Dermis microvascular lymphatic vessel endothelial cell (primary cell): ENCODE measurements at regions not wholly inside any gene's neighbourhood (a gene's known extent, or its start where the extent isn't known, plus 50 kb on each side); places are given as distances from the start of the nearest gene placed in this dataset.

ENCODE experiments used
- DNase-seq, 2 donors: peaks; one replicate each; pipeline versions ENCODE4 v3.0.0 to v3.0.0-alpha.2; 2010; ENCODE audit warnings: low read depth in 2 of 2

DNA sequence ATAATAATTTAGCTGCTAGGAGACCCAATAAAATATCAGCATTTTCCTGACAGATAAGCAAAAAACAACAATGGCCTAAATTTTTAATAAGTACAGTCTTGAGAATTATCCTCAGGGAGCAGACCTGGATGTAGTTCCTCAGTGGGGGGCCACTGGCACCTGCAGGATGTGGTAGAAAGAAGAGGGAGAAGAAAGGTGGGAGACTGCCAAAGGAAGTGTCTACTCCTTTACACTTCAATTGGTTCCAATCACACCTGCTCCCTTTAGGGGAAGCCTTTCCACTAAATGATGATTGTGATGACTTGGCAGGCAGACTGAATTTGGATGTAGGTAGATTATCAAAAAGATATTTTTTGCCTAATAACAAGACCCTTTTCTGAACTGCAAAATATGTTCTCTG lies 353.0 kb upstream of the SATB1 start:
- DNase-seq, result no peak

DNA sequence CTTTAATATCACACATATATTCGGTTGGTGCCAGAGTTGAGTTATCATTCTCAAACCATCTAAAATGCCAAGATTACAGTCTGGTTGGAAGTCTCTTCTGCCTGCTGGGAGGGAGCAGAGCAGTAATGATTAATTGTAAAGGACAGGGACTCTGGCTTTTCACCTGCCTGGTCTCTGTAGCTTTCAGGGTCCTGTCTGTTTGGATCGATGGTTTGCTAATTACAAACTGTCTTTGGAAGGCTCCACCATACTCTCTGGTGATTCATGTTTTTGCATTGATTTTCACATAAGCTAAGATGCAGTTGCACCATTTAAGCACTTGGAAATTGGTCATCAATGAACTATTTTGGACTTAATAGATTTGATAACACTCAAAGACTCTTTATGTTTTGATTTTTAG lies 350.4 kb upstream of the SATB1 start:
- no peak for DNase-seq

DNA sequence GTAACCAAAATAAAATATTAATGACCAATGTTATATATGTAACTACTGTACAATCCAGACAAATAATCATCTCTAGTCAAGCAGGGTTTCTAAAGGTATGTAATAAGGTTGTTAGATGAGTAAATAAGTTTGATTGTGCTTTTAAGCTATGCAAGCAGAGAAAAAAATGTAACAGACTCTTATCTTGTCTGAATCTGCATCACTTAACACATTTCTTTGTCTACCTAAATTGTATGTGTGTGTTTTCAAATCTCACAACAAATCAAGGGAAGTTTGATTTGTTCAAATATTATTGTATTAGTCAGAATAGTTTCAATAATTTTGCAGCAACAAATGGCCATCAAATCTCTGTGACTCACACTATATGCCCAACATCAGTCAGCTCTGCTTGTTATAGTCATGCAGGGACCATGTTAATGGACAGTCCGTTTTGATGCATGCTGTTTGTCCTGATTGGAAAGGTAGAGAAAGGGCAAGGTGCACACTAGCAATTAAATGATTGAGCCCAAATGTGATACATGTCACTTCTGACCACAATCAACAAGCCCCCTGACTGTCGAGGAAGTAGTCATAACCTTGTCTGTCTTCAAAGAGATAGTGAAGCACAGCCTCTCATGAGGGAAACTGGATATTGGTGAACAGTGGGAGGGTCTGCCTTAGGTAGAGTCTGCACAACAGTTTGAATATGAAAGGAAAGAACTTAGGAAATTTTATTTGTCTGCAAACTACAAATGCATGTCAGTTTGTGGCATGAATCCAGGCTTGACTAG lies 349.4 kb upstream of the SATB1 start:
- no peak for DNase-seq

- no peak for DNase-seq
Measured at GRCh38 chr3:18772699-18773305, 347.7 kb upstream of the SATB1 start.

DNA sequence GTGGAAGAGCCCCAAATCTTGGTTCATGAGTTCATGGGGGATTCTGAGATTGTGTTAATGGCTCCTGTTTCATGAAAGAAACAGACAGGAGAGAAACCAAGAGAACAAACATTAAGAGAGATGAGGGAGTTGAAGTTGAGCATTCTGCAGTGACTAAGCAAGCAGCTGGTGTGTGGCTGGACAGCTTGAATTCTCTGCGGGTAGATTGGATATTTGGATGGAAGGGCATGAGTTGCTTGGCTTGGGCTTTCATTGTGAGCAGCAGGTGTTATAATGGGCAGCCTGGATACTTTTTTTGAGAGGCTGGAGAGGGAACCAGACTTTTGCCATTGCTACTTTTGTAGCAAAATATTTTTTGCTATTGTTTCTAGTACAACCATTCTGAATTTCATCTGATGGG lies 346.8 kb upstream of the SATB1 start:
- no peak for DNase-seq

DNA sequence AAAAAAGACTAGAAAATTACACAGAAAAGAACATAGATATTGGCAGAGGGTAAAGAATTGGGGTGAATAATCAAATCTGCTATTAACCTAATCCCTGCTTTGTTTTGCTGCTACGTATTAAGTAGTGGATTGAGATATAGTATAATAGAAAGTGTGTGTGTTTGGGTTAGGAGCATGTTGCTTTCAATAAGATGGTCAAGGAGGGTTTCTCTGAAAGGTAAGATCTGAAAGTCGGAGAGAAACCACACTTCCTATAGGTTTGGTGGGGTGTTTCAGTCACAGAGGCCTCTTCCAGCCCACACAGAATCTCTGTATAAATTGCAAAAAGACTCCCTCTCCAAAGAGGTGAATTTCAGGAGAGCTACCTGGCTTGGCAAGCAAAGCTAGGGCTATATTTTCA lies 345.7 kb upstream of the SATB1 start:
- no peak for DNase-seq

GRCh38 chr3:18767756-18768303 lies 342.7 kb upstream of the SATB1 start:
- DNase-seq, result no peak

DNA sequence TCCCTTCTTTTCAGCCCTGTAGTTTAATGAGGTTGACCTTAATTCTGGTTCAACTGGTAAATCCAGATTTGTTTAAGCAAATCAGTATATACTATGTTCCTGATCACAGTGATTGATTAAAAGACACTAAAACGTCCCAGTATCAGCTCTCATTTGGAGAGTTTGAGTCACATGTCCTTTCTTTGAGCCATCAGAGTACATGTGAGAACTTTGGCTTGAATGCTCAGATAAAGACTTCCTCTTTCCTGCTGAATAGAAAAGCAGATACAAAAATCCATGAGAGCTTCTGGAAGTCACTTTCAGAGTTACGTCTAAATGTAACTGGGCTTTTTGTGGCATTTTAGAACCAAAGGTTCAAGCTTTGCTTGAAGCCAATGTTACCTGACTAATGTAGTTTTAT lies 341.8 kb upstream of the SATB1 start:
- no peak for DNase-seq

- no peak for DNase-seq
Measured at GRCh38 chr3:18765662-18766061, 340.5 kb upstream of the SATB1 start.

- DNase-seq, result no peak
Measured at GRCh38 chr3:18765161-18765560, 340.0 kb upstream of the SATB1 start.

- no peak for DNase-seq
Measured at GRCh38 chr3:18761530-18761929, 336.4 kb upstream of the SATB1 start.

- no peak for DNase-seq
Measured at GRCh38 chr3:18758047-18758704, 333.0 kb upstream of the SATB1 start.

GRCh38 chr3:18757476-18757875 lies 332.3 kb upstream of the SATB1 start:
- no peak for DNase-seq

- no peak for DNase-seq
Measured at GRCh38 chr3:18752273-18752934, 327.3 kb upstream of the SATB1 start.

GRCh38 chr3:18751514-18751913 lies 326.4 kb upstream of the SATB1 start:
- no peak for DNase-seq

GRCh38 chr3:18747383-18747782 lies 322.2 kb upstream of the SATB1 start:
- DNase-seq, result no peak

DNA sequence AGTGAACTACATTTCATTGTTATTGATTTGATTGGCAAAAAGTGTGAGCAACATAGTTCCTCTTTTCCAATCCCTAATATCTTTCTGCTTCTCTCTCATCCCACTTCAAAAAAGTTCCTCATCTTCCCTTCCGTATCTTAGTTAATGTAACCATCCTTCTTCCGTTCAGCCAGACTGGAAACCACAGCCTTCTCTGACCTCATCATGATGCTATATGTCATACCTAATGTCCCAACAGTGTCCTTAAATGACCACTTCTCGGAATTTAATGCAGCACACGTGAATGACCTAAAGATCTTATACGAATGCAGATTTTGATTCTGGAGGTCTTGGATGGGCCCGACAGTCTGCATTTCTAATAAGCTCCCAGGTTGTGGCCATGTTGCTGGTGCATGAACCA lies 320.3 kb upstream of the SATB1 start:
- no peak for DNase-seq

GRCh38 chr3:18744472-18744871 lies 319.3 kb upstream of the SATB1 start:
- DNase-seq, result no peak

GRCh38 chr3:18743761-18744160 lies 318.6 kb upstream of the SATB1 start:
- DNase-seq, result no peak

DNA sequence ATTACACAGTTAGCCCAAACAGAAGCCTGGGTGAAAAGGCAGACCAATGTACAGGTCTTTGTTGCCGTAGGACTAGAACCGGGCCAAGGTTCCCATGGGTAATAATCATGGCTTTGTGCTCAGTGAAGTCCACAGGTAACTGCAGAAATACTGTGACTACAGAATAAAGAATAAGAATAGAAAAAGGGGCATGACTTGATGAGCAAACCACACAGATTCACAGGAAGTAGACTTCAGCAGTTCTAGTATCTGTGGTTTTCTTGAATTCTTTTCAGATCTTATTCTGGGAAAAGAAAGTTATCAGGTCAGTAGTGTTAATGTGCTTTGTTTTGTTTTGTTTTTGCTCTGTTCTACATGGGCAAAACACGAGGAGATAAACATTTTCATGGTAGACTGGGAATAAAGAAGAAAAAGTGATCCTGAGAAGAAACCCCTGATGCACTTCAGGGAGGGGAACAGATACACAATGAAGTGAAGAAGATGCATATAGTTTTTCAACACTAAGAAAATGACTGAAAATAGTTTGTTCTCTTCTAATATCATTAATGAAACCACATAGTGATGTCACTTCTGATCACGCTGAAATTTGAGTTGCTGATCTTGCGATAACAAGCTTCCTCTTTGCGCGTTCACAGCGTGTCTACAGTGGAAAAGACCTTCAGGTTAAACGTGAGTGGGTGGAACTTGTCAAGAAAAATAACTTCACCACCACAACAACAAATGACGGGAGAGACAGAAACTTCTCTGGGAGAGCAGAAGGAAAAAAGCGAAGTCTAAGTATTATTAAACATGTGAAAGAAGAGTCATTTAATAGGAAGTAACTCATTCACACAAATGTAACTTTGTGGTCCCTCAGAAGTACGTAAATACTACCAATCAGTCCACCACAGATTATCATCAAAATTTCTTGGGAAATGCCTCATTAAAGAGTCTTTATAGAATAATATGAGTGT lies 315.8 kb upstream of the SATB1 start:
- DNase-seq, result no peak

DNA sequence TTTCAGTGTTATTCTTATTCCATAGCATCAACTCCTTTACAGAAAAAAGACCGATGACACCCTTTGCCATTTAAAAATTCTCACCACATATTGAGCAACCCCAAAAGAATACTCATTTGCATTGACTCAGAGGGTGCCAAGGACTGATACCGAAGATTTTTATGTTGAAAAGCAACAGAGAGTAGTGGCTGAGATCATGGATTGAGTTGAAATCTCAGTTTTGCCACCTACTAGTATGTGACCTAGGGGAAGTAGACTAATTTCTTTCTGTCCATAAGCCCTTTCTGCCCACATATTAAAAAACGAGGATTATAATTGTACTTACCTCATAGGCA lies 313.9 kb upstream of the SATB1 start:
- no peak for DNase-seq
